ENCODE measurements at regions not wholly inside any gene's neighbourhood (a gene's known extent, or its start where the extent isn't known, plus 50 kb on each side); places are given as distances from the start of the nearest gene placed in this dataset.

DNA sequence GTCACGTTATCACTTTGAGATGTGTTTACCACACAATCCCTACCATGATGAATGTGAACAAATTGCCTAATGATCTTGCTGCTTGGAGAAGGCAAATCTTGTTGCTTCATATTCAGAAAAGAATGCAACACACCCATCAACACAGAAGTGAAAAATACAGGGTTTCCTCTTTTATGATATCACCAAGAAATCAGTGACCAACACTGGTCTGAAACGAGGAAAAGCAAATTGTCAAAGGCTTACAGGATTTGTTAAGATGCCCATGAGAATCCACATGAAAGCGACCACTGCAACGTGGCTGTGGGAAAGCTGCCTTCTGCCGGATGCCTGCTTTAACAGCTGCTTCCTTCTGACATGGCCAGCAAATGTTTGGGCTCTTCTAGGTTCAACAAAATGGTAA lies 397.6 kb upstream of the LRATD1 start:
- Histone ChIP-seq H2BK5ac (ENCODE audit: insufficient read length, low read length) (no peak overlapping the region), H4K5ac (ENCODE audit: insufficient read length, low read depth, low read length) (no peak overlapping the region), H4K91ac (ENCODE audit: insufficient read length, low read depth, low read length) (no peak overlapping the region), H2BK15ac (ENCODE audit: low read depth, low read length) (no peak overlapping the region), H3K4me2 (ENCODE audit: insufficient read depth, insufficient read length, low read length) (no peak overlapping the region), H3K27me3 (ENCODE audit: insufficient read depth, low read length) (no peaks in the 10 kb centered on the region), H4K8ac (replicated peaks; ENCODE audit: insufficient read length, low read depth, low read length) (no peak overlapping the region), H3K23me2 (ENCODE audit: insufficient read length, low read depth, low read length, poor library complexity, severe bottlenecking) (no peaks in the 10 kb centered on the region), H3K9ac (ENCODE audit: extremely low read depth, insufficient read length, low read length) (no peak overlapping the region), H2BK20ac (ENCODE audit: low read depth, low read length, poor library complexity, severe bottlenecking) (no peak overlapping the region), H2BK120ac (ENCODE audit: low read depth, low read length, poor library complexity, severe bottlenecking) (no peak overlapping the region), H4K20me1 (ENCODE audit: control insufficient read depth, insufficient read depth, insufficient read length) (no peaks in the 10 kb centered on the region), H3K9me3 (ENCODE audit: control insufficient read depth, low read depth, low read length) (no peaks in the 10 kb centered on the region), H3T11ph (ENCODE audit: low read length) (no peak overlapping the region), H3K14ac (ENCODE audit: insufficient read depth, low read length) (no peak overlapping the region), H2AFZ (ENCODE audit: low read length) (no peak overlapping the region), H2AK5ac (ENCODE audit: insufficient read length, low read length) (no peak overlapping the region), H3K18ac (ENCODE audit: insufficient read length, low read depth, low read length) (no peak overlapping the region), H3K27ac (ENCODE audit: insufficient read length, low read depth, low read length) (no peak overlapping the region), H3K4ac (ENCODE audit: low read depth, low read length) (no peak overlapping the region), H3K56ac (ENCODE audit: insufficient read length, low read depth, low read length) (no peak overlapping the region), H2BK12ac (ENCODE audit: insufficient read length, low read depth, low read length) (no peak overlapping the region), H3K79me2 (ENCODE audit: insufficient read depth, low read length) (no peaks in the 10 kb centered on the region), H3K4me1 (ENCODE audit: insufficient read depth, low read length) (peaks cover 9% of the 10 kb centered on the region; the same call in 1 of the 2 replicates), H3K23ac (ENCODE audit: insufficient read length, low read depth, low read length) (no peak overlapping the region), H3K79me1 (ENCODE audit: insufficient read depth, low read depth, low read length, poor library complexity, severe bottlenecking) (no peaks in the 10 kb centered on the region)
- WGBS (ENCODE audit: extremely low coverage, insufficient read length, low lambda C conversion rate) = no CpG with 5 or more reads among the region's 5 CpGs
- Mint-ChIP-seq H3K4me3 (no peak overlapping the region), H3K9me3 (peaks cover 2 to 5% of the 10 kb centered on the region in 2 experiments; a peak in 3 of 5 replicates), H3K27me3 (ENCODE audit: low read depth) (peaks cover 55% of the 10 kb centered on the region), H3K27ac (no peak overlapping the region), H3K36me3 (ENCODE audit: insufficient read depth in 1 of 3, low read depth in 3 of 3) (peaks cover 0 to 10% (median 3%) of the 10 kb centered on the region in 3 experiments; a peak in 3 of 7 replicates), H3K4me1 (peaks cover 30 to 40% of the 10 kb centered on the region in 2 experiments)
- TF ChIP-seq, protein P1, sequence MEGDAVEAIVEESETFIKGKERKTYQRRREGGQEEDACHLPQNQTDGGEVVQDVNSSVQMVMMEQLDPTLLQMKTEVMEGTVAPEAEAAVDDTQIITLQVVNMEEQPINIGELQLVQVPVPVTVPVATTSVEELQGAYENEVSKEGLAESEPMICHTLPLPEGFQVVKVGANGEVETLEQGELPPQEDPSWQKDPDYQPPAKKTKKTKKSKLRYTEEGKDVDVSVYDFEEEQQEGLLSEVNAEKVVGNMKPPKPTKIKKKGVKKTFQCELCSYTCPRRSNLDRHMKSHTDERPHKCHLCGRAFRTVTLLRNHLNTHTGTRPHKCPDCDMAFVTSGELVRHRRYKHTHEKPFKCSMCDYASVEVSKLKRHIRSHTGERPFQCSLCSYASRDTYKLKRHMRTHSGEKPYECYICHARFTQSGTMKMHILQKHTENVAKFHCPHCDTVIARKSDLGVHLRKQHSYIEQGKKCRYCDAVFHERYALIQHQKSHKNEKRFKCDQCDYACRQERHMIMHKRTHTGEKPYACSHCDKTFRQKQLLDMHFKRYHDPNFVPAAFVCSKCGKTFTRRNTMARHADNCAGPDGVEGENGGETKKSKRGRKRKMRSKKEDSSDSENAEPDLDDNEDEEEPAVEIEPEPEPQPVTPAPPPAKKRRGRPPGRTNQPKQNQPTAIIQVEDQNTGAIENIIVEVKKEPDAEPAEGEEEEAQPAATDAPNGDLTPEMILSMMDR (conservative IDR thresholded peaks at IDR 0.05) = no peak
- DNase-seq = no peak
